ENCODE measurements at regions not wholly inside any gene's neighbourhood (a gene's known extent, or its start where the extent isn't known, plus 50 kb on each side); places are given as distances from the start of the nearest gene placed in this dataset.

DNA sequence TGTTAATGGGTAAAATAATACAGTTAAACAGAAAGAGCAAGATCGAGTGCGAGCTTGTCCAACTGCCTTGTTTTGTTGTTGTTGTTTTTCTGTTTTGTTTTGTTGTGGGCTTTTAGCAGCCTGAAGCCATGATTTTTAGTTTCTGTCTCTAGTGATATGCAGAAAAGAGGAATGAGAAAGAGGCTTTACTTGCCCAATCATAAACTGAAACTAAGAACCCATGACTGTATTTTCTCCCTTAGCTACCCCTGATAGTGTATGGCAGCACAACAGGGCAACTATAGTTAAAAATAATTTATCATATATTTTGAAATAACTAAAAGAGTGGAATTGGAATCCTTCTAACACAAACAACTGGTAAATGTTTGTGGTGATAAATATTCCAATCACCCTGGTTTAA, 493.9 kb downstream of the GLRX3 start:
- DNase-seq (no peak), ATAC-seq (no peak)
- intact Hi-C loops (cut with DNase I), result no loop called here
- WGBS, 2 donors, result 78 to 82% methylated on average over 2 of the region's 2 CpGs
- Histone ChIP-seq H3K27ac (peak overlapping the region in 1 of 10 donors; percentile 74), H3K27me3 (peaks cover 0 to 20% (median 9%) of the 10 kb centered on the region in 7 donors), H3K4me1 (peaks cover 0 to 22% (median 0%) of the 10 kb centered on the region in 9 donors), H3K9me3 (no peaks in the 10 kb centered on the region), H3K36me3 (no peaks in the 10 kb centered on the region), H3K4me3 (no peak overlapping the region)
- TF ChIP-seq, protein P1, sequence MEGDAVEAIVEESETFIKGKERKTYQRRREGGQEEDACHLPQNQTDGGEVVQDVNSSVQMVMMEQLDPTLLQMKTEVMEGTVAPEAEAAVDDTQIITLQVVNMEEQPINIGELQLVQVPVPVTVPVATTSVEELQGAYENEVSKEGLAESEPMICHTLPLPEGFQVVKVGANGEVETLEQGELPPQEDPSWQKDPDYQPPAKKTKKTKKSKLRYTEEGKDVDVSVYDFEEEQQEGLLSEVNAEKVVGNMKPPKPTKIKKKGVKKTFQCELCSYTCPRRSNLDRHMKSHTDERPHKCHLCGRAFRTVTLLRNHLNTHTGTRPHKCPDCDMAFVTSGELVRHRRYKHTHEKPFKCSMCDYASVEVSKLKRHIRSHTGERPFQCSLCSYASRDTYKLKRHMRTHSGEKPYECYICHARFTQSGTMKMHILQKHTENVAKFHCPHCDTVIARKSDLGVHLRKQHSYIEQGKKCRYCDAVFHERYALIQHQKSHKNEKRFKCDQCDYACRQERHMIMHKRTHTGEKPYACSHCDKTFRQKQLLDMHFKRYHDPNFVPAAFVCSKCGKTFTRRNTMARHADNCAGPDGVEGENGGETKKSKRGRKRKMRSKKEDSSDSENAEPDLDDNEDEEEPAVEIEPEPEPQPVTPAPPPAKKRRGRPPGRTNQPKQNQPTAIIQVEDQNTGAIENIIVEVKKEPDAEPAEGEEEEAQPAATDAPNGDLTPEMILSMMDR (IDR thresholded peaks at IDR 0.05), result no peak

GRCh38 chr10:130631142-130632096, 495.2 kb downstream of the GLRX3 start:
- peak in 2 of 8 donors; percentile 44 to 55 for ATAC-seq
- DNase-seq, result no peak
- Histone ChIP-seq H3K9me3 (no peaks in the 10 kb centered on the region), H3K27me3 (peaks cover 0 to 32% (median 16%) of the 10 kb centered on the region in 7 donors), H3K27ac (peak overlapping the region in 1 of 10 donors; percentile 74), H3K4me1 (peaks cover 0 to 22% (median 0%) of the 10 kb centered on the region in 9 donors), H3K36me3 (no peaks in the 10 kb centered on the region), H3K4me3 (no peak overlapping the region)
- TF ChIP-seq, protein P1 (IDR thresholded peaks at IDR 0.05), result no peak
- intact Hi-C loops (cut with DNase I), result no loop called here
- 34% methylated on average over 10 of the region's 10 CpGs for WGBS, 2 donors

DNA sequence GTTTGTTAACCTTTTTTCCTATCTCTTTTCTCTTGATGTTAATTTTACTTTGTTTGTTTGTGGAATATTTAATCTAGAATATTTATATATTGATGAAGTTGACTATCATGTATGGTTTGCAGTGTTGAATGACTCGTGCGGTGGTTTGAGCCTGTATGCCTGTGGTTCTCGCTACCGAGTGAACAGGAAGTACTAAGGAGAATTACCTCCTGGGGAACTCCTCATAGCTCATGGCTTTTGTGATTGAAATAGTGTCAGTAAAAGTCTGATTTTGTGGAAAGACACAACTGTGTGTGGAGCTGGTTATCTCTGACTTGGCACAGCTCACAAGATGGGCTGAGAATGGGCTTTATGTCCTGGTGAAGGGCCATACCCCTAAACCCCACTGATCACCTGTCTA, 498.6 kb downstream of the GLRX3 start:
- DNase-seq (no peak), ATAC-seq (no peak)
- Histone ChIP-seq H3K27me3 (peaks cover 0 to 48% (median 21%) of the 10 kb centered on the region in 7 donors), H3K4me1 (peaks cover 0 to 22% (median 0%) of the 10 kb centered on the region in 9 donors), H3K27ac (no peak overlapping the region), H3K36me3 (no peaks in the 10 kb centered on the region), H3K9me3 (no peaks in the 10 kb centered on the region), H3K4me3 (no peak overlapping the region)
- TF ChIP-seq, protein P1 (IDR thresholded peaks at IDR 0.05), result no peak
- intact Hi-C loops (cut with DNase I), result no loop called here
- 75 to 83% methylated on average over 4 of the region's 4 CpGs for WGBS, 2 donors

DNA sequence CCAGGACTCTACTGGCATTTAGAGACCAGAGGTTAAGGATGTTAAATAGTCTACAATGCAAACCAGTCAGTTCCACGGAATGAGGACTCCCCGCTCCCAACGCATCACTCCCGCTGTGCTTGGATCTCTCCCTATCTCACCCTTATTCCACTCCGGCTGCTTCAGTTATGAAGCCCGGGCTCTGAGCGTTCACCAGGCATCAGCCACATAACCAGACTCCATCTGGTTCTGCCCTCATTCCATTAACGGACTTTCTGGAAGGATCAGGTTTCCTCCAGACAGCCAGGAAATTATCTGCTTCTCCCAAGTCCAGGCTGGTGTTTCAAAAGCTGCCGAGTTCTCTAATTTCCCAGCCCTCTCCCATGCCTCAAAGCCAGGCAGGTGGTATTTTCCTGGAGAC, 499.3 kb downstream of the GLRX3 start:
- ATAC-seq, result no peak
- H3K4me3 ChIP-seq, result no peak overlapping the region
- H3K9me3 ChIP-seq, result no peaks in the 10 kb centered on the region
- WGBS, 2 donors, result 52 to 56% methylated on average over 9 of the region's 9 CpGs
- H3K27ac ChIP-seq, result no peak overlapping the region
- no peaks in the 10 kb centered on the region for H3K36me3 ChIP-seq
- DNase-seq, result no peak
- peaks cover 0 to 18% (median 0%) of the 10 kb centered on the region in 9 donors for H3K4me1 ChIP-seq
- intact Hi-C loops (cut with DNase I), result no loop called here
- TF ChIP-seq, protein P1 (IDR thresholded peaks at IDR 0.05), result no peak
- H3K27me3 ChIP-seq, result peaks cover 0 to 48% (median 21%) of the 10 kb centered on the region in 7 donors
